HG03103 (cell line): ENCODE measurements at regions not wholly inside any gene's neighbourhood (a gene's known extent, or its start where the extent isn't known, plus 50 kb on each side); places are given as distances from the start of the nearest gene placed in this dataset.
"Not testable (repeated sequence)": the region's sequence is repeated elsewhere in the genome, so short reads cannot be mapped to it uniquely, and the experiment has no call there.

Source experiments
- ATAC-seq: cut with Tn5 transposase; IDR thresholded peaks from one replicate; pipeline ENCODE4 v1.9.1; 2021; ENCODE audit warnings: low read depth; ENCODE audit not compliant: unreplicated experiment

- ATAC-seq, result no peak
Measured at GRCh38 chr7:91446819-91447218, 182.6 kb downstream of the FZD1 start.

- no peak for ATAC-seq
Measured at GRCh38 chr7:91455411-91455810, 191.2 kb downstream of the FZD1 start.

GRCh38 chr7:91457208-91457607 is 193.0 kb downstream of the FZD1 start:
- ATAC-seq, result no peak

- no peak for ATAC-seq
Measured at GRCh38 chr7:91459539-91459938, 195.3 kb downstream of the FZD1 start.

GRCh38 chr7:91462316-91462715 is 198.1 kb downstream of the FZD1 start:
- no peak for ATAC-seq

- ATAC-seq, result no peak
Measured at GRCh38 chr7:91463330-91463729, 199.1 kb downstream of the FZD1 start.

- no peak for ATAC-seq
Measured at GRCh38 chr7:91465595-91466061, 201.4 kb downstream of the FZD1 start.

GRCh38 chr7:91468256-91468655 is 204.0 kb downstream of the FZD1 start:
- ATAC-seq, result no peak

GRCh38 chr7:91473619-91474018 is 209.4 kb downstream of the FZD1 start:
- no peak for ATAC-seq

- ATAC-seq, result no peak
Measured at GRCh38 chr7:91474074-91474473, 209.8 kb downstream of the FZD1 start.

GRCh38 chr7:91480470-91480869 is 216.2 kb downstream of the FZD1 start:
- not testable (repeated sequence) for ATAC-seq

GRCh38 chr7:91491868-91492267 is 227.6 kb downstream of the FZD1 start:
- no peak for ATAC-seq

GRCh38 chr7:91492317-91492716 is 228.1 kb downstream of the FZD1 start:
- ATAC-seq, result no peak

GRCh38 chr7:91492773-91493172 is 228.5 kb downstream of the FZD1 start:
- ATAC-seq, result no peak

- no peak for ATAC-seq
Measured at GRCh38 chr7:91494450-91494849, 230.2 kb downstream of the FZD1 start.

- no peak for ATAC-seq
Measured at GRCh38 chr7:91496251-91496820, 232.1 kb downstream of the FZD1 start.

- ATAC-seq, result not testable (repeated sequence)
Measured at GRCh38 chr7:91497277-91497676, 233.0 kb downstream of the FZD1 start.

- no peak for ATAC-seq
Measured at GRCh38 chr7:91503934-91504555, 239.8 kb downstream of the FZD1 start.

- no peak for ATAC-seq
Measured at GRCh38 chr7:91504919-91505318, 240.7 kb downstream of the FZD1 start.

- ATAC-seq, result not testable (repeated sequence)
Measured at GRCh38 chr7:91506966-91507365, 242.7 kb downstream of the FZD1 start.

GRCh38 chr7:91511861-91512260 is 247.6 kb downstream of the FZD1 start:
- ATAC-seq, result not testable (repeated sequence)

GRCh38 chr7:91512958-91513357 is 248.7 kb downstream of the FZD1 start:
- ATAC-seq, result no peak
